ENCODE measurements at regions not wholly inside any gene's neighbourhood (a gene's known extent, or its start where the extent isn't known, plus 50 kb on each side); places are given as distances from the start of the nearest gene placed in this dataset.

- TF ChIP-seq CTCF (conservative IDR thresholded peaks at IDR 0.05) (no peak), ZFX (IDR thresholded peaks at IDR 0.05) (no peak)
- peak overlapping the region; percentile 47 for H3K27ac ChIP-seq
Measured at GRCh38 chr9:82682431-82682830, 380.5 kb downstream of the RASEF start.

DNA sequence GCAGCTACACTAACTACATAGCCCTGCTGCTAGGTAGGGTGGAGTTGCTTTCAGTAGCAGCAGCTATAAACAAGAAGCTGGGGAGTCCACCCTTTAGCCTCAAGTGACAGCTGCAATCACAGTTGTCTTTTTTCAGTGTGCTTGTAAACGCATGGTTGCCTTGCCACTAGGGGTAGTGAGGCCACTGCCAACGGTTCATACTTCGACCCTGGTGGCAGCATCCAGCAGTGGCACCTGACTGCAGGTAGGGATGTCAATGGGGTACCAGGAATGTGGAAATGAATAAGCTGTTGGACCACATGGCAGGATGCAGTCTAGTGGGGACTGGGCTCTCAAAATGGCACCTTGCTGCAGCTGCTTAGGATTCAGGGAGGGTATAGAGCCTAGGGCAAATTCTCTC, 367.2 kb downstream of the RASEF start:
- TF ChIP-seq ZFX (IDR thresholded peaks at IDR 0.05): no peak
- H3K27ac ChIP-seq: no peak overlapping the region

DNA sequence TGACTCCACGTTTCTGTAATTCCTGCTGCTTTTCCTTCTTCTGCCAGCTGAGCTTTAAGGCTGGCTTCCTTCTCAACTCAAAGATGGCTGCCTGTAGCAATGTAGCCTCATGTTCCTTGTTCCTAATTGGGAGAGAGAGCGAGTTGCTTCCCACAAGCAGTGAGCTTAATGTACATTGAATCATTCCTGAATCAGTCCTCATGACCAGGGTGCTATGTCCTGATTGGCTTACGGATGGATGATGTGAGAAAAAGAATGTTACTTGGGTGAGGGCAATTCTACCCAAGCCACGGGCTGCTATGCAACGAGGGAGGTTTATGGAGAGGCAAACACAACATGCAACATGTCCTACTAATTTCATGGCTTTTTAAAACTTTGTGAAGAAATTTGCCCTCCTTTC, 356.2 kb downstream of the RASEF start:
- no peak for TF ChIP-seq CTCF (conservative IDR thresholded peaks at IDR 0.05)
- no peak for TF ChIP-seq ZFX (IDR thresholded peaks at IDR 0.05)
- H3K27ac ChIP-seq: no peak overlapping the region

GRCh38 chr9:82716821-82717220, 346.1 kb downstream of the RASEF start:
- TF ChIP-seq CTCF (conservative IDR thresholded peaks at IDR 0.05) (no peak), ZFX (IDR thresholded peaks at IDR 0.05) (no peak)
- H3K27ac ChIP-seq: no peak overlapping the region

- no peak overlapping the region for H3K27ac ChIP-seq
- TF ChIP-seq ZFX (IDR thresholded peaks at IDR 0.05) (no peak), CTCF (conservative IDR thresholded peaks at IDR 0.05) (no peak)
Measured at GRCh38 chr9:82720515-82720914, 342.4 kb downstream of the RASEF start.

- peak overlapping the region; percentile 78; the same call in 1 of the 2 replicates for H3K27ac ChIP-seq
- TF ChIP-seq ZFX (IDR thresholded peaks at IDR 0.05): no peak
Measured at GRCh38 chr9:82721593-82721992, 341.3 kb downstream of the RASEF start.

GRCh38 chr9:82722051-82722450, 340.9 kb downstream of the RASEF start:
- H3K27ac ChIP-seq: peak overlapping the region; percentile 78; the same call in 1 of the 2 replicates
- TF ChIP-seq CTCF (conservative IDR thresholded peaks at IDR 0.05): no peak
- no peak for TF ChIP-seq ZFX (IDR thresholded peaks at IDR 0.05)

DNA sequence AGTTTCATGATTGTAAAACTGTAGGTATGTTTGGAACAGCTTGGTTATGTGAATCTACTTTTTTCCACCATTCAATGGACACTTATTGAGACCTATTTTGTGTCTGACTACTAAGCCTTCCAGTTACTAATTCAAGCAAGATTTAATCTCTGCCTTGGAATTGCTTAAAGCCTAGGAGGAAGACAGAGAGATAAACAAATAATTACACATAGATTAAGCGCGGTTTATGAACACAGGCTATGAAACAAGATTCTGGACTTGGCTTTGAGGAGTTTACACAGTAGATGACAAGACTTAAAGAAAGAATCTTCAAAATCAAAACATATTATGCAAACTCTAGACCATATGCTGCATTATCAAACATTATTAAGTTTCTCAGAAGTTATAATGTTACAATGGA, 340.4 kb downstream of the RASEF start:
- no peak for TF ChIP-seq ZFX (IDR thresholded peaks at IDR 0.05)
- peak overlapping the region; percentile 78; the same call in 1 of the 2 replicates for H3K27ac ChIP-seq

GRCh38 chr9:82726424-82727276, 336.3 kb downstream of the RASEF start:
- no peak overlapping the region for H3K27ac ChIP-seq
- no peak for TF ChIP-seq CTCF (conservative IDR thresholded peaks at IDR 0.05)
- no peak for TF ChIP-seq ZFX (IDR thresholded peaks at IDR 0.05)
